Stimulated activated CD4-positive, alpha-beta T cell treated with anti-CD3 and anti-CD28 coated beads, Interleukin-1b, Interleukin-23, amount 100 ng/mL, for 24 hours (primary cell): ENCODE measurements at regions not wholly inside any gene's neighbourhood (a gene's known extent, or its start where the extent isn't known, plus 50 kb on each side); places are given as distances from the start of the nearest gene placed in this dataset.

Source experiments
- DNase-seq, 4 experiments: peaks; one replicate each; pipeline ENCODE4 v3.0.0-alpha.2; 2020; ENCODE audit warnings: low read depth in 4 of 4, low spot score in 1 of 4

- peak in 2 of 4 experiments; percentile 31 to 37 for DNase-seq
Measured at GRCh38 chr11:86193297-86194095, 51.1 kb upstream of the EED start.

- no peak for DNase-seq
Measured at GRCh38 chr11:86192519-86193257, 51.9 kb upstream of the EED start.

GRCh38 chr11:86191874-86192273 lies 52.7 kb upstream of the EED start:
- no peak for DNase-seq

GRCh38 chr11:86187027-86187426 lies 57.5 kb upstream of the EED start:
- DNase-seq = no peak

- DNase-seq = no peak
Measured at GRCh38 chr11:86186386-86186785, 58.2 kb upstream of the EED start.

- no peak for DNase-seq
Measured at GRCh38 chr11:86185381-86185750, 59.2 kb upstream of the EED start.

GRCh38 chr11:86184728-86185380 lies 59.7 kb upstream of the EED start:
- no peak for DNase-seq

- peak in 2 of 4 experiments; percentile 25 to 49 for DNase-seq
Measured at GRCh38 chr11:86183694-86184093, 60.9 kb upstream of the EED start.

GRCh38 chr11:86182976-86183584 lies 61.5 kb upstream of the EED start:
- DNase-seq = peak; percentile 19 to 74 (median 35)

GRCh38 chr11:86181379-86181778 lies 63.2 kb upstream of the EED start:
- no peak for DNase-seq

- DNase-seq = no peak
Measured at GRCh38 chr11:86180851-86181250, 63.7 kb upstream of the EED start.

GRCh38 chr11:86180423-86180822 lies 64.1 kb upstream of the EED start:
- DNase-seq = no peak

- no peak for DNase-seq
Measured at GRCh38 chr11:86179646-86180064, 64.9 kb upstream of the EED start.

GRCh38 chr11:86177302-86177701 lies 67.3 kb upstream of the EED start:
- DNase-seq = no peak

GRCh38 chr11:86176165-86176884 lies 68.2 kb upstream of the EED start:
- peak in 1 of 4 experiments; percentile 52 for DNase-seq

GRCh38 chr11:86175626-86176025 lies 68.9 kb upstream of the EED start:
- DNase-seq = no peak

GRCh38 chr11:86175191-86175590 lies 69.4 kb upstream of the EED start:
- DNase-seq = no peak

- no peak for DNase-seq
Measured at GRCh38 chr11:86174101-86175046, 70.2 kb upstream of the EED start.

- DNase-seq = no peak
Measured at GRCh38 chr11:86172894-86173293, 71.7 kb upstream of the EED start.

GRCh38 chr11:86171627-86172026 lies 72.9 kb upstream of the EED start:
- no peak for DNase-seq
